ENCODE measurements at regions not wholly inside any gene's neighbourhood (a gene's known extent, or its start where the extent isn't known, plus 50 kb on each side); places are given as distances from the start of the nearest gene placed in this dataset.
"Not testable (repeated sequence)": the region's sequence is repeated elsewhere in the genome, so short reads cannot be mapped to it uniquely, and the experiment has no call there.

- DNase-seq (ENCODE audit: low read depth in 2 of 2) = no peak
Observed at GRCh38 chr20:51305316-51306052, 237.0 kb downstream of the NFATC2 start.

DNA sequence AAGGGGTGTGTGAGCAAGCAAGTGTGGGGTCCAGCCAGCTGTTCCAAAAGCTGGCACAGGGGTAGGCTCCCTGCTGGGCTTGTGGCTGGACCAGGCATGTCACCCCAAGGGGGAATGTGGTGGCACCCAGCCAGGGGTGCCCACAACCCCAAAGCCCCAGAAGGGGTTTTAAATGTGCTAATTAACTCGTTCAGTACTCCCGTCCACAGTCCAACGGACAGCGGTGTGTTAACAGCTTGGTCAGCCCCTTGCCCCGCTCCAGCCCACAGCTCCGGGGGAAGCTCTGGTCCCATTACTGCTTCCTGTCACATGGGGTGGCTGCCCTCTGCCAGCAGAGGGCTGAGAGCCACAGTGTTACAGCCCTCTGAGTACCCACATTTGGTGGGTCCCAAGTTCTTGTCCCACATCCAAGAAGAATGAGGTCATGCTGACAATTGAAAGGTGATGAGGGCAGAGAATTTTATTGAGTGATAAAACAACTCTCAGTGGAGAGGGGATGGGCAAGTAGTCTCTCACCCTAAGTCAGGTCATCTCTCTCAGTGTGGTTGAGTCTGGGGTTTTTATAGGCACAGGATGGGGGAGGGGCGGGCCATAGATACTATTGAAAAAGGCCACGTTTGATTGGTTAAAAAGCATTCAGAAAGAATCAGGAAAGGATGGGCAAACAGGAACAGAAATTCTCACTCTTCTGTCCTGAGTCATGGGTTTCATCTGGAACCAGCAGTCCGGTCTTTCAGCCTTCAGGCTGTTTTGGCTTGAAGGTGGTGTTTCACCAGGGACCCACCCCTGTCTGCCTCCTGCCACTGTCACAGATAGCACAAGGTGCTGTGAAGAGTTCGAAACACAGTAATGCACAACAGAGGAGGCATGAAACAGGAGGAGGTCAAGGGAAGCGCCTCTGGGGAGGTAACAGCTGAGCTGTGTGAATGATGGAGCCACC is 238.5 kb downstream of the NFATC2 start:
- DNase-seq (ENCODE audit: low read depth in 2 of 2) = no peak

GRCh38 chr20:51301026-51301425 is 241.5 kb downstream of the NFATC2 start:
- no peak for DNase-seq (ENCODE audit: low read depth in 2 of 2)

DNA sequence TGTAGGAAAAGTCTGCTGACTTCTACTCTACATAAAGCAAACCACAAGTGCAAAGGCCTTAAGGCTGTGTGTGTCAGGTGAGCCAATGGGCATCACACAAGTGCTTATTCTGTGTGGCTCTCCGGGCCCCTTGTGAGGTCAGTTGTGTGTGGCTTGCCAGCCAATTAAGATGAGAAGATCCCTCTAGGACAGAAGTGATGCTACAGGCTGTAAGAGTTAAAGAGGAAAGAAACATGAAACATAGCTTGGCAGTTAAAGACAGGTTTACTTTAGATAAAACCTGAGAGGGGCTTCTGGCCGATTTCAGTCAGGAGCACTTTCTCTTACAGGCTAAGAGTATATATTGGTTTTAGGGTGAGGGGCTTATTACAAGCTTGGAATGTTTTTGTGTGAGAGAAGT is 242.4 kb downstream of the NFATC2 start:
- DNase-seq (ENCODE audit: low read depth in 2 of 2) = no peak

- DNase-seq (ENCODE audit: low read depth in 2 of 2) = no peak
Observed at GRCh38 chr20:51299413-51299812, 243.1 kb downstream of the NFATC2 start.

DNA sequence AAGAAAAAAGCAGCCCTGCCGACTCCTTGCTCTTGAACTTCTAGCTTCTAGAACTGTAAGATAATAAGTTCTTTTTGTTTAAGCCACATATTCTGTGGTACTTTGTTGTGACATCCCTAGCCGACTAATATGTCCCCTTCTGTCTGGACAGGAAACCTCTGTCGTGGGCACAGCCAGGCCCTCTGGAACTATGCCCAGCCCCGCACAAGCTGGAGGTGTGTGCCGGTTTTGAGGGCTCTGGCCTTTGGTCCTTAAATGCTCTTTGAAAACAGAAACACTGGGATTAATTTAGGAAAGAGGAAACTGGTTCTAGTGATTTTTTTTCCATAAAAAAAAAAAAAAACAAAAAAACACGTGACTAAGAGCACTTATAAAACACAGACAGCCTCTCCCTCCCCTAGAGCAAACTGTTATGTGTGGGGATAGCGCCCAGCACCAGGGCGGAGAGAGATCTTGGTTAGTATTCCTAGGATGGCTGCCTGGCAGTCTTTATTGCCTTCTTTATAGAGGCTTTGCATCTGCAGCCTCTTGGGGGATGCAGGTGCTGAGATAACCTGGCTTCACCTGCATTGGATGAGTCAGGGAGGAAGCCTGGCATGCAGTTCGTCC is 244.3 kb downstream of the NFATC2 start:
- no peak for DNase-seq (ENCODE audit: low read depth in 2 of 2)

DNA sequence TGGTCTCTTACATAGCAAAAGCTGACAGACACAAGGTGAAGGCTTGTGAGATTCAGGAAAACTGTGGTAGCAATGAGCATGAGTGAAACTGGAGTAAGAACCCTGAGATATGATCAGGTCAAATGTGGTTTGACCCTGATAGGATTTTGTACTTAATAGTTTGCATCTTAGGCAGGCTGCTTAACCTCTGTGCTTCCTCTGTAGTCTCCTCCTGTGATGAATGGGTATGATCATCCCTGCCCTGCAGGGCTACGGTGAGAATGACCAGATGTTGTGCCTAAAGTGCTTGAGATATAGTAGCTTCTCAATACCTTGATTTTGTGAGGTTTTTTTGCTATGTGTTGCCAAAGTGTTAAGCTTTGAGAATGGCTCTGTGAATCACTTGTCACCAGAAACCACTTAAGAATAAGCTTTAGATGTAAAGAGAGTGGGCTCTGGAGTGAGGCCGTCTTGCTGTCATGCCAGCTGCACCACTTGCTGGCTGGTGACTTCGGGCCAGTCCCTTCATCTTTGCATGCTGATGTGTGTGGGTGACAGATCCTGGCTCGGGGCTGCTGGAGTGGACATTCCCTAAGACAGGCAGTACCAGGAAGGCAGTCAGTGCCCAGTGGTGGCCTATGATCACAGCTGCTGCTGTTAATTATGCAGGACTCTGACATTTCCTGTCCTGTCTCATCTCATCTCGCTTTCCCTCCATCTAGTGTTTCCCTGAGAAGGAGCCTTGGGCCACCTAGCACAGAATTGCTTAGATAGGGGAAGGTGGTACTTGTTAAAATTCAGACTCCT is 254.7 kb downstream of the NFATC2 start:
- DNase-seq (ENCODE audit: low read depth in 2 of 2) = no peak

DNA sequence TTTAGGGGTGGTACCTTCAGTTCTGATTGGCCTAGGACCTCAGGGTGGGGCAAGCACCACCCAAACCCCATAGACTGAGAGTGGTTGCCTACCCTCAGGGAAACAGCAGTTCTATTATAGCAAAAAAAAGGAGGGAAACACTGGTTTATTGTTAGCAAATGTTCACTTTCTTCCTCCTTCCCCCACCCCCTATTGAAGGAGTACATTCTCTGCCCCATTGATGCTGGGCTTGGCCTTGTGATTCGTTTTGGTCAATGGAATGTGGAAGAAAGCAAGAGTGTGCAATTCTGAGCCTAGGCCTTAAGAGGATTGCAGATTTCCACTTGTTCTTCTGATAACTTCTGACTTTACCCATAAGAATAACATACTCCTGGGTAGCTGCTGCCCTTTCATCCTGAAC is 255.8 kb downstream of the NFATC2 start:
- DNase-seq (ENCODE audit: low read depth in 2 of 2) = no peak

DNA sequence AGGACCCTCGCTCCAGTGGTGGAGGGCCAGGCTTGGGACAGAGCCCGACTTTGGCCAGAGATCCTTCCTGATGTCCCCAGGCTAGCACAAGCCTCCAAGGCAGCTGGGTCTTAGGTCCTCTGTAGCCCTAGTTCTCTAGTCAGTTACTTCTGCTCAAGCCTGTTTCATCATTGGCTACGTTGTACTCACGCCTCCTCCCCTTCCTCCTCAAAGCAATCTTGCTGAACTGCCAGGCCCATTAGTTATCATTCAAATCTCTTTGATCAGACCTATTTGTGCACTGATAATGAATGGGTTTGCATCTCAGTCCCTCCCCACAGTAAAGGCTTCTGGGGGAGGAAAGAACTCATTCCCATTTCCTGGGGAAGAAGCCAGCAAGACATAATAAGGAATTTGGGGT is 256.8 kb downstream of the NFATC2 start:
- DNase-seq (ENCODE audit: low read depth in 2 of 2) = no peak

- DNase-seq (ENCODE audit: low read depth in 2 of 2) = no peak
Observed at GRCh38 chr20:51284871-51285270, 257.6 kb downstream of the NFATC2 start.

- DNase-seq (ENCODE audit: low read depth in 2 of 2) = no peak
Observed at GRCh38 chr20:51284176-51284575, 258.3 kb downstream of the NFATC2 start.

DNA sequence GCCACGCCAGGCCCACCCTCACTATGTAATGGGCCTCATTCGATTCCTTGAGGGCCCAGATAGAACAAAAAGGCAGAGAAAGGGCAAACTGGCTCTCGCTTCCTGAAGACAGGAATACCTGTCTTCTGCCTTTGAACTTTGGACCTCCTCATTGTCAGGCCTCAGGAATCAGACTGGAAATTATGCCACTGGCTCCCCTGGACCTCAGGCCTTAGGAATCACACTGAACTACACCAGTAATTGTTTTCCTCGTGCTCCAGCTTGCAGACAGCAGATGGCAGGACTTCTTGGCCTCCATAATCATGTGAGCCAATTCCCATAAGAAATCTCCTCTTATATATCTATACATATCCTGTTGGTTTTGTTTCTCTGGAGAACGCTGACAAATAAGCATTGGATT is 258.6 kb upstream of the KCNG1 start:
- no peak for DNase-seq (ENCODE audit: low read depth in 2 of 2)

DNA sequence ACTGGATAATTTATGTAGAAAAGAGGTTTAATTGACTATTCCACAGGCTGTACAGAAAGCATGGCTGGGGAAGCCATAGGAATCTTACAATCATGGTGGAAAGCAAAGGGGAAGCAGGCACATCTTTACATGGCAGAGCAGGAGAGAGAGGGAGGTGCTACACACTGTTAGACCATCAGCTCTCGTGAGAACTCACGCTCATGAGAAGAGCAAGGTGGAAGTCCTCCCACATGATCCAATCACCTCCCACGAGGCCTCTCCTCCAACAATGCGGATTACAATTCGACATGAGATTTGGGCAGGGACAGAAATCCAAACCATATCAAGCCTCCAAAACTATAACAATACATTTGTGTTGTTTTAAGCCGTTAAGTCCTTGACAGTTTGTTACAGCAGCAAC is 257.1 kb upstream of the KCNG1 start:
- no peak for DNase-seq (ENCODE audit: low read depth in 2 of 2)

DNA sequence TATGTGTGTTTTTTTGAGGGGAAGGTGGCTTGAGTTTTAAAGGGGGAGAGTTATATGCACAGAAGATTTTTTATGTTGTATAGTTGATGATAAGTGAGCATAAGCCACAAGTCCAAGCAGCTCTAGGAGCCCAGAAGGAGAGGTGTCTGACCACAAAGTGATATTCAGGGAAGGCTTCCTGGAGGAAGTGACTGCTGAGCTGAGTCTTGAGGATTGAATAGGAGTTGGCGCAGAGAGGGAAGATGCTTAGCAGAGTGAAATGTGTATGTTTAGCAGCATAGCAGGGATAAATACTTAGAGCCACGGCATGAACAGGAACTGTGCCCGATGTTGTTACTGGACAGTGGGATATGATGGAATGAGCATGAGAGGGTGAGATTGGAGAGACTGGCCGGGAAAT is 255.1 kb upstream of the KCNG1 start:
- DNase-seq (ENCODE audit: low read depth in 2 of 2) = no peak

DNA sequence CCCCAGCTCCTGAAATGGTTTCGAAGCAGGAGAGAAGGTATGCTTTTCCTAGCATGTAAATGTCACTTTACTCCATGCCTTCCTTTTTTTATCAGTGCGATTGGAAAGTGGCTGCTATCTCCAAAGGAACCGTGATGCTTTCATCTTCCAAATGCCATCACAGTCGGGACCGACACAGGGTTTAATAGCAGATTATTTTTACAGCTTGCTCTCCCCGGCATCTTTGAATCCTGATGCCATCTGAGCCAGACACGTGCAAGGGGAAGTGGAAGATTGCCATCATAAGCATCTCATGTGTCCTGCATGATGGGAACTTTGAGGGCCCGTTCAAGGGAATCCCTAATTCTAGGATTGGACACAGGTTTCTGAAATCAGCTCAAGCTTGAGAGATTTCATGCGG is 253.4 kb upstream of the KCNG1 start:
- DNase-seq (ENCODE audit: low read depth in 2 of 2) = no peak

DNA sequence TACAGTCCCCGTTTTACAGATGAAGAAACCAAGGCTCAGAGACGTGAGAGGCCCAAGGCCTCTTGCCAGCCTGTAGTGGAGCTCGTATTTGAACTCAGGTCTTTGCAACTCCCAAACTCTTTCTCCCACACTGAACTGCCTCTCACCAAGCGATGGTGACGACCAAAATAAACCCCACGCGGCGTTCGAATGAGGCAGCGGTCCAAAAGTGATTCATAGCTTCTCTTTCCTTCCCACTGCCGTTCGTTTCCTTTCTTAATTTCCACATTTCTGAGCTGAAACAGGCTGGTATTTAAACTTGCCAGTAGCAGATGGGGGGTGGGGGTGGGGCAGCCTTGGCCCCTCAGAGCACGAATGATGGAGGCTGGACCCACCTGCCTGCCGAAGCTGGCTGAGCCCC is 252.9 kb upstream of the KCNG1 start:
- DNase-seq (ENCODE audit: low read depth in 2 of 2) = no peak

DNA sequence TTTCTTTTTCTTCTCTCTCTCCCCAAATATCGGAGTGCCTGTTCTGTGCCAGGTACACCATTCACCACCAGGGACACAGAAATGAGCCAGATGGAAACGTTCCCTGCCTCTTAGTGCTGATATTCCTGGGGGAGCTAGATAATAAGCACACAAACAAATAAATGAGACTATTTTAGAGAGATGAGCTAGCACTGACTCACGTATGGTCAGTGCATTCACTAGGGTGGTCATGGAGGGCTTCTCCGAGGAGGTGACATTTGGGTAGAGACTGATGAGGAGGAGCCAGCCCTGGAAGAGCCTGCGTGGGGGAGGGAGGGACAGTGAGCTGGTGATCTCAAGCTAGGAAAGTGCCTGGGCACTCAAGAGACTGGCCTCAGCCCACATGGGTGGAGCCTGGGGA is 252.3 kb upstream of the KCNG1 start:
- DNase-seq (ENCODE audit: low read depth in 2 of 2) = no peak

- no peak for DNase-seq (ENCODE audit: low read depth in 2 of 2)
Observed at GRCh38 chr20:51272401-51272800, 249.5 kb upstream of the KCNG1 start.

DNA sequence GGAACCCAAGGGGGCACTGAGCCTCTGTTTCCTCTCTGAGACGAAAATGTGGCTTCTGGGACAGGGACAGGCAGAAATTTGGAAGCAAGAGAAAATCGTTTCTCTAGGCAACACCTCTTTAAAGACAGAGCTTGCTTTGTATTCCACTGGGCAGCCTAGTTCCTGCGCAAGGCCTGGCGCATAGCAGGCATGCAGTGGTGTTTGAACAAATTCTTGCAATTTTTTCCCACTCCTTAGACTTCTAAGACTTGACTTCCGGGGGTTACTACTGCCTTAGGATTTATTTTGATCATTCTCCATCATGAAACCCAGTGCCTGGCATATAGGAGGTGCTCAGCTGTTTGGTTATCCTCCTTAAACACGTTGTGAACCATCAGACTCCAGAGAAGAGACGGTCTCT is 249.0 kb upstream of the KCNG1 start:
- DNase-seq (ENCODE audit: low read depth in 2 of 2) = no peak

DNA sequence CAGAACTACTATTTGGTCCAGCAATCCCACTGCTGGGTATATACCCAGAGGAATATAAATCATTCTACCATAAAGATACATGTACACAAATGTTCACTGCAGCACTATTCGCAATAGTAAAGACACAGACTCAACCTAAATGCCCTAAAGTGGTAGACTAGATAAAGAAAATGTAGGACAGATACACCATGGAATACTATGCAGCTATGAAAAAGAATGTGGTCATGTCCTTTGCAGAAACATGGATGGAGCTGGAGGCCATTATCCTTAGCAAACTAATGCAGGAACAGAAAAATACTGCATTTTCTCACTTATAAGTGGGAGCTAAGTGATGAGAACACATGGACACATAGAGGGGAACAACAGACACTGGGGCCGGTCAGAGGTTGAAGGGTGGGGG is 248.4 kb upstream of the KCNG1 start:
- DNase-seq (ENCODE audit: low read depth in 2 of 2) = not testable (repeated sequence)

DNA sequence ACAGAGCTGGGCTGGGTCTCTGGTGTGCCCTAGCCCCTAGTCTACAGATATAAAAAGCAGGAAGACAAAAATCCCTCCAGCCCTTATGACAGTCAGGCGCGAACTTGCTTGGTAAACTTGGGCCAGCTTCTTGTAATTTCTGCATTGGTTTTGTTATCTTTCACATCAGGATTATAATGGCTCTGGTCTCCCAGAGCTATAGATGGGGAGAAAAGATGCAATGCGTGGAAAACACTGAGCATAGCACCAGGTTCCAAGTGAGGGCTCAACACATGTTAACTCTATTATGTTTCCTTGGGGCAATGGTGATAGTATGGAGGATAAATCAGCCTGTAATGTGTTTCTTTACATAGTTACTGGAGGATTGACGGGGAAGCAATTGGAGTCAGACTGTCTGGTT is 246.8 kb upstream of the KCNG1 start:
- DNase-seq (ENCODE audit: low read depth in 2 of 2) = no peak

GRCh38 chr20:51267679-51268078 is 244.8 kb upstream of the KCNG1 start:
- no peak for DNase-seq (ENCODE audit: low read depth in 2 of 2)

Measured in stimulated activated CD8-positive, alpha-beta memory T cell treated with anti-CD3 and anti-CD28 coated beads, Interleukin-15, amount 100 ng/mL, for 48 hours (primary cell).